ENCODE measurements at regions not wholly inside any gene's neighbourhood (a gene's known extent, or its start where the extent isn't known, plus 50 kb on each side); places are given as distances from the start of the nearest gene placed in this dataset.

GRCh38 chr2:221205103-221205673 lies 366.9 kb downstream of the EPHA4 start:
- DNase-seq: no peak

GRCh38 chr2:221210686-221211085 lies 361.4 kb downstream of the EPHA4 start:
- DNase-seq: no peak

GRCh38 chr2:221211653-221212052 lies 360.5 kb downstream of the EPHA4 start:
- no peak for DNase-seq

- no peak for DNase-seq
Observed at GRCh38 chr2:221212105-221212504, 360.0 kb downstream of the EPHA4 start.

- no peak for DNase-seq
Observed at GRCh38 chr2:221215487-221215886, 356.6 kb downstream of the EPHA4 start.

GRCh38 chr2:221216636-221217035 lies 355.5 kb downstream of the EPHA4 start:
- no peak for DNase-seq

- no peak for DNase-seq
Observed at GRCh38 chr2:221225752-221226151, 346.4 kb downstream of the EPHA4 start.

- DNase-seq: no peak
Observed at GRCh38 chr2:221228214-221228769, 343.8 kb downstream of the EPHA4 start.

GRCh38 chr2:221229099-221229498 lies 343.0 kb downstream of the EPHA4 start:
- no peak for DNase-seq

GRCh38 chr2:221231511-221231910 lies 340.6 kb downstream of the EPHA4 start:
- no peak for DNase-seq

- no peak for DNase-seq
Observed at GRCh38 chr2:221235941-221236340, 336.2 kb downstream of the EPHA4 start.

GRCh38 chr2:221241072-221241471 lies 331.0 kb downstream of the EPHA4 start:
- no peak for DNase-seq

- DNase-seq: no peak
Observed at GRCh38 chr2:221243771-221244170, 328.3 kb downstream of the EPHA4 start.

- no peak for DNase-seq
Observed at GRCh38 chr2:221245045-221245444, 327.1 kb downstream of the EPHA4 start.

GRCh38 chr2:221245772-221246171 lies 326.3 kb downstream of the EPHA4 start:
- no peak for DNase-seq

GRCh38 chr2:221254299-221254698 lies 317.8 kb downstream of the EPHA4 start:
- no peak for DNase-seq

GRCh38 chr2:221255862-221256261 lies 316.2 kb downstream of the EPHA4 start:
- no peak for DNase-seq

GRCh38 chr2:221258464-221258863 lies 313.6 kb downstream of the EPHA4 start:
- DNase-seq: no peak

GRCh38 chr2:221262651-221263050 lies 309.5 kb downstream of the EPHA4 start:
- no peak for DNase-seq

GRCh38 chr2:221263573-221263972 lies 308.5 kb downstream of the EPHA4 start:
- no peak for DNase-seq

- DNase-seq: no peak
Observed at GRCh38 chr2:221264318-221264717, 307.8 kb downstream of the EPHA4 start.

GRCh38 chr2:221267773-221268425 lies 304.2 kb downstream of the EPHA4 start:
- no peak for DNase-seq

GRCh38 chr2:221268631-221269030 lies 303.5 kb downstream of the EPHA4 start:
- no peak for DNase-seq

GRCh38 chr2:221270806-221271205 lies 301.3 kb downstream of the EPHA4 start:
- no peak for DNase-seq

GRCh38 chr2:221272729-221273128 lies 299.4 kb downstream of the EPHA4 start:
- no peak for DNase-seq
